ENCODE measurements at regions not wholly inside any gene's neighbourhood (a gene's known extent, or its start where the extent isn't known, plus 50 kb on each side); places are given as distances from the start of the nearest gene placed in this dataset.

DNA sequence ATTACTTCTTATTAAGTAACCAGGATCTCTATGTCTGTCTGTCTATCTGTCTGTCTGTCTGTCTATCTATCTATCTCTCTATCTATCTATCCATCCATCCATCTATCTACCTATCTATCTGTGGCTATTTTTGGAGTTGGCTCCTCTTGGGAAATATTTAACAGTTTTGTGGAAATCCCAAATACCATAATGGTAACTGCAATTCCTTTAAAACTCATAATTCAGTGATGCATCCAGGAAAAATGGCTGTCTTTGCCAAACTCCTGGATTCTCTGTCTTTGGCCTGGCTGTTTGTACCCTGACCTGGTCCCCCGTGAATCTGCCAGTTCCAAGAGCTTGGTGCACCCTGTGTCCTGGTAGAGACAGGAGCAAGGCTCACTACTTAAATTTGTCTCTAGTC, 197.0 kb downstream of the PCSK1 start:
- H3K27ac ChIP-seq (replicated peaks): no peak overlapping the region
- H3K27me3 ChIP-seq (ENCODE audit: insufficient read depth, poor library complexity, severe bottlenecking): no peaks in the 10 kb centered on the region
- TF ChIP-seq POLR2AphosphoS5 (IDR thresholded peaks at IDR 0.05; ENCODE audit: low read depth) (no peak), GABPA (IDR thresholded peaks at IDR 0.05; ENCODE audit: low read depth) (no peak)
- no peak for DNase-seq (ENCODE audit: low read depth in 1 of 2, low spot score in 1 of 2)
- no peak overlapping the region for H3K4me3 ChIP-seq (replicated peaks; ENCODE audit: insufficient read depth, low read length)

GRCh38 chr5:96235008-96235910, 197.8 kb downstream of the PCSK1 start:
- TF ChIP-seq, protein P1, sequence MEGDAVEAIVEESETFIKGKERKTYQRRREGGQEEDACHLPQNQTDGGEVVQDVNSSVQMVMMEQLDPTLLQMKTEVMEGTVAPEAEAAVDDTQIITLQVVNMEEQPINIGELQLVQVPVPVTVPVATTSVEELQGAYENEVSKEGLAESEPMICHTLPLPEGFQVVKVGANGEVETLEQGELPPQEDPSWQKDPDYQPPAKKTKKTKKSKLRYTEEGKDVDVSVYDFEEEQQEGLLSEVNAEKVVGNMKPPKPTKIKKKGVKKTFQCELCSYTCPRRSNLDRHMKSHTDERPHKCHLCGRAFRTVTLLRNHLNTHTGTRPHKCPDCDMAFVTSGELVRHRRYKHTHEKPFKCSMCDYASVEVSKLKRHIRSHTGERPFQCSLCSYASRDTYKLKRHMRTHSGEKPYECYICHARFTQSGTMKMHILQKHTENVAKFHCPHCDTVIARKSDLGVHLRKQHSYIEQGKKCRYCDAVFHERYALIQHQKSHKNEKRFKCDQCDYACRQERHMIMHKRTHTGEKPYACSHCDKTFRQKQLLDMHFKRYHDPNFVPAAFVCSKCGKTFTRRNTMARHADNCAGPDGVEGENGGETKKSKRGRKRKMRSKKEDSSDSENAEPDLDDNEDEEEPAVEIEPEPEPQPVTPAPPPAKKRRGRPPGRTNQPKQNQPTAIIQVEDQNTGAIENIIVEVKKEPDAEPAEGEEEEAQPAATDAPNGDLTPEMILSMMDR (IDR thresholded peaks at IDR 0.05; ENCODE audit: insufficient read depth, low read length): no peak
- TF ChIP-seq POLR2AphosphoS5 (IDR thresholded peaks at IDR 0.05; ENCODE audit: low read depth): no peak
- no peak for TF ChIP-seq SPI1 (IDR thresholded peaks at IDR 0.05; ENCODE audit: borderline replicate concordance, low read depth)
- TF ChIP-seq, protein P2, sequence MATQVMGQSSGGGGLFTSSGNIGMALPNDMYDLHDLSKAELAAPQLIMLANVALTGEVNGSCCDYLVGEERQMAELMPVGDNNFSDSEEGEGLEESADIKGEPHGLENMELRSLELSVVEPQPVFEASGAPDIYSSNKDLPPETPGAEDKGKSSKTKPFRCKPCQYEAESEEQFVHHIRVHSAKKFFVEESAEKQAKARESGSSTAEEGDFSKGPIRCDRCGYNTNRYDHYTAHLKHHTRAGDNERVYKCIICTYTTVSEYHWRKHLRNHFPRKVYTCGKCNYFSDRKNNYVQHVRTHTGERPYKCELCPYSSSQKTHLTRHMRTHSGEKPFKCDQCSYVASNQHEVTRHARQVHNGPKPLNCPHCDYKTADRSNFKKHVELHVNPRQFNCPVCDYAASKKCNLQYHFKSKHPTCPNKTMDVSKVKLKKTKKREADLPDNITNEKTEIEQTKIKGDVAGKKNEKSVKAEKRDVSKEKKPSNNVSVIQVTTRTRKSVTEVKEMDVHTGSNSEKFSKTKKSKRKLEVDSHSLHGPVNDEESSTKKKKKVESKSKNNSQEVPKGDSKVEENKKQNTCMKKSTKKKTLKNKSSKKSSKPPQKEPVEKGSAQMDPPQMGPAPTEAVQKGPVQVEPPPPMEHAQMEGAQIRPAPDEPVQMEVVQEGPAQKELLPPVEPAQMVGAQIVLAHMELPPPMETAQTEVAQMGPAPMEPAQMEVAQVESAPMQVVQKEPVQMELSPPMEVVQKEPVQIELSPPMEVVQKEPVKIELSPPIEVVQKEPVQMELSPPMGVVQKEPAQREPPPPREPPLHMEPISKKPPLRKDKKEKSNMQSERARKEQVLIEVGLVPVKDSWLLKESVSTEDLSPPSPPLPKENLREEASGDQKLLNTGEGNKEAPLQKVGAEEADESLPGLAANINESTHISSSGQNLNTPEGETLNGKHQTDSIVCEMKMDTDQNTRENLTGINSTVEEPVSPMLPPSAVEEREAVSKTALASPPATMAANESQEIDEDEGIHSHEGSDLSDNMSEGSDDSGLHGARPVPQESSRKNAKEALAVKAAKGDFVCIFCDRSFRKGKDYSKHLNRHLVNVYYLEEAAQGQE (IDR thresholded peaks at IDR 0.05; ENCODE audit: insufficient replicate concordance, low read depth): no peak
- TF ChIP-seq GABPA (IDR thresholded peaks at IDR 0.05; ENCODE audit: low read depth): no peak
- no peak overlapping the region for H3K27ac ChIP-seq (replicated peaks)
- DNase-seq (ENCODE audit: low read depth in 1 of 2, low spot score in 1 of 2): no peak
- no peaks in the 10 kb centered on the region for H3K27me3 ChIP-seq (ENCODE audit: insufficient read depth, poor library complexity, severe bottlenecking)
- no peak overlapping the region for H3K4me3 ChIP-seq (replicated peaks; ENCODE audit: insufficient read depth, low read length)

DNA sequence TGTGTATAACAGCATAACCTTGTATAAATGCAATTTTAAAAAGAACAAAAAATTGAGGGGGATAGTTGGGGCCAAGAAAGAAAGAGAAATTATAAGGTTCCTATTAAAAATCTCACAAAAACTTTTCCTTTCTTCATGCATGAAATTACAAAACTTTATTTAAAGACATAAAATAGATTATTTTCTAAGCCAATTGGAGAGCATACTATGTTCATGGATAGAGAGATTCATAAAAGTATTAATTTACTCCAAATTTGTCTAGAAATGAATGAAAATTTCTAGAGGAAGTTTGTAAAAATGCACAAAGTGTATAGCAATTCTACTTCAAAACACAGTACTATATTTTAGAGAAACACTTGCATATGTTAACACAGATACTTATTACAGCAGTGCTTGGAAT, 200.4 kb downstream of the PCSK1 start:
- TF ChIP-seq GABPA (IDR thresholded peaks at IDR 0.05; ENCODE audit: low read depth) (no peak), POLR2AphosphoS5 (IDR thresholded peaks at IDR 0.05; ENCODE audit: low read depth) (no peak), SPI1 (IDR thresholded peaks at IDR 0.05; ENCODE audit: borderline replicate concordance, low read depth) (no peak)
- TF ChIP-seq, protein P2 (IDR thresholded peaks at IDR 0.05; ENCODE audit: insufficient replicate concordance, low read depth): no peak
- TF ChIP-seq, protein P1 (IDR thresholded peaks at IDR 0.05; ENCODE audit: insufficient read depth, low read length): no peak
- Histone ChIP-seq H3K27ac (replicated peaks) (no peak overlapping the region), H3K27me3 (ENCODE audit: insufficient read depth, poor library complexity, severe bottlenecking) (no peaks in the 10 kb centered on the region), H3K4me3 (replicated peaks; ENCODE audit: insufficient read depth, low read length) (no peak overlapping the region)
- DNase-seq (ENCODE audit: low read depth in 1 of 2, low spot score in 1 of 2): no peak

GRCh38 chr5:96229188-96229587, 203.9 kb downstream of the PCSK1 start:
- Histone ChIP-seq H3K27ac (replicated peaks) (no peak overlapping the region), H3K27me3 (ENCODE audit: insufficient read depth, poor library complexity, severe bottlenecking) (no peaks in the 10 kb centered on the region), H3K4me3 (replicated peaks; ENCODE audit: insufficient read depth, low read length) (no peak overlapping the region)
- TF ChIP-seq GABPA (IDR thresholded peaks at IDR 0.05; ENCODE audit: low read depth) (no peak), SPI1 (IDR thresholded peaks at IDR 0.05; ENCODE audit: borderline replicate concordance, low read depth) (no peak), POLR2AphosphoS5 (IDR thresholded peaks at IDR 0.05; ENCODE audit: low read depth) (no peak)
- TF ChIP-seq, protein P1 (IDR thresholded peaks at IDR 0.05; ENCODE audit: insufficient read depth, low read length): no peak
- TF ChIP-seq, protein P2 (IDR thresholded peaks at IDR 0.05; ENCODE audit: insufficient replicate concordance, low read depth): no peak
- no peak for DNase-seq (ENCODE audit: low read depth in 1 of 2, low spot score in 1 of 2)
